BJ (cell line): ENCODE measurements at regions not wholly inside any gene's neighbourhood (a gene's known extent, or its start where the extent isn't known, plus 50 kb on each side); places are given as distances from the start of the nearest gene placed in this dataset.

Source experiments
- CTCF ChIA-PET: fragments of 350-600 bp; formaldehyde crosslinking; extraction: SDS; loops from one replicate; lab custom pipeline; 2021; ENCODE audit warnings: antibody characterized with exemption, inconsistent platforms; lab: Yijun Ruan, JAX
- POLR2A ChIA-PET: fragments of 300-600 bp; sonication (Branson Sonifier 250); formaldehyde crosslinking; extraction: SDS; loops from one replicate; lab custom pipeline; 2021; ENCODE audit warnings: antibody characterized with exemption; lab: Charles Lee
- DNase-seq: peaks from one replicate; pipeline ENCODE4 v3.0.0-alpha.2; 2011; ENCODE audit warnings: low read depth
- H3K27me3 ChIP-seq: 2 replicates; pipeline ENCODE4 v1.6.0; 2011; ENCODE audit warnings: low read length; ENCODE audit not compliant: control insufficient read depth, insufficient read depth
- H3K36me3 ChIP-seq: 2 replicates; pipeline ENCODE4 v1.5.1; 2011; ENCODE audit warnings: low read length; ENCODE audit not compliant: control insufficient read depth, insufficient read depth
- H3K4me3 ChIP-seq: 2 replicates; pipeline ENCODE4 v1.5.1; 2011; ENCODE audit warnings: low read depth, mild to moderate bottlenecking, control low read depth, low read length
- TF ChIP-seq, protein P1 (sequence below): IDR thresholded peaks from 2 replicates; pipeline ENCODE4 v1.5.1; 2011; ENCODE audit warnings: low read depth, mild to moderate bottlenecking, control low read depth, inconsistent platforms, low read length, moderate library complexity; ENCODE audit not compliant: insufficient read depth

DNA sequence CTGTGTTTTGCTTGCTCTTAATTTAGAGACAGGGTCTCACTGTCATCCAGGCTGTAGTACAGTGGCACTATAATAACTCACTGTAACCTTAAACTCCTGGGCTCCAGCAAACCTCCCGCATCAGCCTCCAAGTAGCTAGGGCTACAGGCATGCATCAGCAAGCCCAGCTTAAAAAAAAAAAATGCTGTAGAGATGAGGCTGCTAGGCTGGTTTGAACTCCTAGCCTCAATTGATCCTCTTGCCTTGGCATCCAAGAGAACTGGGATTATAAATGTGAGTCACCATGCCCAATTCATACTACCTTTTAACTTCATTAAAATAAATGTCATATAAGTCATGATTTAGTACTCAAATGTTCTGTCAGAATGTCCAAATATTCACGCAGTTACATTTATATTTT, 2195.7 kb upstream of the C9orf72 start:
- CTCF ChIA-PET: no interaction called here
- TF ChIP-seq, protein P1, sequence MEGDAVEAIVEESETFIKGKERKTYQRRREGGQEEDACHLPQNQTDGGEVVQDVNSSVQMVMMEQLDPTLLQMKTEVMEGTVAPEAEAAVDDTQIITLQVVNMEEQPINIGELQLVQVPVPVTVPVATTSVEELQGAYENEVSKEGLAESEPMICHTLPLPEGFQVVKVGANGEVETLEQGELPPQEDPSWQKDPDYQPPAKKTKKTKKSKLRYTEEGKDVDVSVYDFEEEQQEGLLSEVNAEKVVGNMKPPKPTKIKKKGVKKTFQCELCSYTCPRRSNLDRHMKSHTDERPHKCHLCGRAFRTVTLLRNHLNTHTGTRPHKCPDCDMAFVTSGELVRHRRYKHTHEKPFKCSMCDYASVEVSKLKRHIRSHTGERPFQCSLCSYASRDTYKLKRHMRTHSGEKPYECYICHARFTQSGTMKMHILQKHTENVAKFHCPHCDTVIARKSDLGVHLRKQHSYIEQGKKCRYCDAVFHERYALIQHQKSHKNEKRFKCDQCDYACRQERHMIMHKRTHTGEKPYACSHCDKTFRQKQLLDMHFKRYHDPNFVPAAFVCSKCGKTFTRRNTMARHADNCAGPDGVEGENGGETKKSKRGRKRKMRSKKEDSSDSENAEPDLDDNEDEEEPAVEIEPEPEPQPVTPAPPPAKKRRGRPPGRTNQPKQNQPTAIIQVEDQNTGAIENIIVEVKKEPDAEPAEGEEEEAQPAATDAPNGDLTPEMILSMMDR: no peak
- DNase-seq: no peak
- H3K27me3 ChIP-seq: no peaks in the 10 kb centered on the region
- POLR2A ChIA-PET: no interaction called here
- no peaks in the 10 kb centered on the region for H3K36me3 ChIP-seq
- no peak overlapping the region for H3K4me3 ChIP-seq

DNA sequence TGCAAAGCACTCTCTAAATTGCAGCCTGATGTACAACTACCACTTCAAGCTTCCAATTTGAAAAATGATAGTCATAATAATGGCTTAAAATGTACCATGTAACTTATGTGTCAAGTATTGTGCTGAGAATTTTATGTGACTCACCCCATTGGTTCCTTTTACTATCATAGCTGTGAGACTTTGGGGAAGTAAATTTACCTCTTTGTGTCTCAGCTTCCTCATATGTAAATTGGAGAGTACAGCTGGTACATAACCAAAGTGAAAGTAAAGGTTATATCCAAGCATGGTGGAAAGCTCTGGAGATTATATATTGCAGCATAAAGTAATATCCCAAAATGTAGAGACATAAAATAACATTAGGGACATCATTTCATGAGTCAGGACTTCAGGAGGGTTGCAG, 2200.4 kb upstream of the C9orf72 start:
- Histone ChIP-seq H3K4me3 (no peak overlapping the region), H3K36me3 (no peaks in the 10 kb centered on the region), H3K27me3 (no peaks in the 10 kb centered on the region)
- POLR2A ChIA-PET: no interaction called here
- DNase-seq: no peak
- CTCF ChIA-PET: no interaction called here
- TF ChIP-seq, protein P1: no peak

DNA sequence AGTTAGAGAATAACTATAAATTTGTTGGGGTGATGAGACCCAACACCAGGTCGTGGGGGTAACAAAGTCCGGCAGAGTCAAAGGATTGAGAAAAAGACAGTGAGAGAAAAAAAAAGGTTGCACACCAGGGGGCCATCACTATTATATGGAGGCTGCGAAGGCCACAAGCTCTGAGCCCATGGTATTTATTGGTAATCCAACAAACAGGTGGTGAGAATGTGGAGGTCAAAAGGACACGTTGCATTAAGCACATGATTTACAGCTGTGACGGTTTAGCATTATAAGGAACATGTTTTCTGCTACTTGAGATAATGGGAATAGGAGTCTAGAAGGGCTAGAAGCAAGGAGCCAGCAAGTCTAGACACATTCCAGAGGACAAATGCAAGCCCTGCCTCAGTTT, 2202.2 kb upstream of the C9orf72 start:
- POLR2A ChIA-PET: no interaction called here

GRCh38 chr9:29778281-29778849, 2205.1 kb upstream of the C9orf72 start:
- ChIA-PET POLR2A (no interaction called here), CTCF (no interaction called here)

More for the DNA sequence above, 2202.2 kb upstream of the C9orf72 start:
- Histone ChIP-seq H3K4me3 (no peak overlapping the region), H3K36me3 (no peaks in the 10 kb centered on the region), H3K27me3 (no peaks in the 10 kb centered on the region)
- DNase-seq: no peak
- TF ChIP-seq, protein P1: no peak
- CTCF ChIA-PET: no interaction called here

GRCh38 chr9:29793970-29794369, 2220.7 kb upstream of the C9orf72 start:
- Histone ChIP-seq H3K36me3 (no peaks in the 10 kb centered on the region), H3K27me3 (no peaks in the 10 kb centered on the region), H3K4me3 (no peak overlapping the region)
- TF ChIP-seq, protein P1: no peak
- DNase-seq: no peak
- ChIA-PET POLR2A (no interaction called here), CTCF (no interaction called here)

More at GRCh38 chr9:29778281-29778849, 2205.1 kb upstream of the C9orf72 start:
- Histone ChIP-seq H3K36me3 (no peaks in the 10 kb centered on the region), H3K27me3 (no peaks in the 10 kb centered on the region), H3K4me3 (no peak overlapping the region)
- no peak for DNase-seq
- TF ChIP-seq, protein P1: no peak
